ENCODE measurements at regions not wholly inside any gene's neighbourhood (a gene's known extent, or its start where the extent isn't known, plus 50 kb on each side); places are given as distances from the start of the nearest gene placed in this dataset.
"Not testable (repeated sequence)": the region's sequence is repeated elsewhere in the genome, so short reads cannot be mapped to it uniquely, and the experiment has no call there.

DNA sequence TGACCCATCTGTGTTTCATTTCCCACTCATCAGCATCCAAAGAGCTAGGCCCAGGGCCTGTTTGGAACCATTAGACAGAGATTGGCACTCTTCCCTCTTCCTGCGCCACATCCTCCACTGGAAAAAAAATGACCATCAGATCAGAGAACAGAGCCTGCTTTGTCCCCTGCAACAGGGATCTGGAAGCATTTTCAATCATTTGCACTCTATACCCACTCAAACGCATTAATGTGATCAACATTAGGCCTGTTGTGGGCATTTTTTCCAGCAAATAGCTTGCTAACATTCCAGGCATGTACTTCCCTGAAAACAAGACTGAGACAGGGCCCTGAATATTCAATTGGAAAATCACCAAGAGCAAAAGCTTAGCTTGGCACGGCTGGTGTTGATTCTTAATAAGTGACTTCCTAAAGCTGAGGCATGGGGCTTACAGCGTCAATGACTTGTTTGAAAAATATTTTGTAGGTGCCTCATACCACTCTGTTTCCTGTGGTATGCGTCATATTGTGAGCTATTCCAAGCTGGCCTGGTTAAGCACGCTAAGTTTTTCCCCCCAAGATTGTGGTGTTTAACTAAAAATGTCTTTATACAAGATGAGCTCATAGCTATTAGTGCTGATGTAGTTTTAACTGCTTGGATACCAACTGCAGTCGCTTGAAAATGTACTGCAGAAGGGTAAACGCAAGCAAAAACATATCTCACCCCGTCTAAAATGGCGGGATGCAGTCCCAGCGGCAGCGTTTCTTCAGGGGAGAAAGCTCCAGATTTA, 404.4 kb downstream of the SPRY2 start:
- H3K36me3 Mint-ChIP-seq (ENCODE audit: low read depth), result no peaks in the 10 kb centered on the region
- DNase-seq (ENCODE audit: low spot score), result no peak
- H3K4me3 Mint-ChIP-seq (ENCODE audit: unreplicated experiment), result peak overlapping the region; percentile 17
- H3K27ac Mint-ChIP-seq (ENCODE audit: unreplicated experiment), result peak overlapping the region; percentile 94
- H3K27me3 Mint-ChIP-seq (ENCODE audit: low read depth), result no peaks in the 10 kb centered on the region
- H3K4me1 Mint-ChIP-seq (ENCODE audit: low read depth), result peaks cover 35% of the 10 kb centered on the region
- TF ChIP-seq, protein P1, sequence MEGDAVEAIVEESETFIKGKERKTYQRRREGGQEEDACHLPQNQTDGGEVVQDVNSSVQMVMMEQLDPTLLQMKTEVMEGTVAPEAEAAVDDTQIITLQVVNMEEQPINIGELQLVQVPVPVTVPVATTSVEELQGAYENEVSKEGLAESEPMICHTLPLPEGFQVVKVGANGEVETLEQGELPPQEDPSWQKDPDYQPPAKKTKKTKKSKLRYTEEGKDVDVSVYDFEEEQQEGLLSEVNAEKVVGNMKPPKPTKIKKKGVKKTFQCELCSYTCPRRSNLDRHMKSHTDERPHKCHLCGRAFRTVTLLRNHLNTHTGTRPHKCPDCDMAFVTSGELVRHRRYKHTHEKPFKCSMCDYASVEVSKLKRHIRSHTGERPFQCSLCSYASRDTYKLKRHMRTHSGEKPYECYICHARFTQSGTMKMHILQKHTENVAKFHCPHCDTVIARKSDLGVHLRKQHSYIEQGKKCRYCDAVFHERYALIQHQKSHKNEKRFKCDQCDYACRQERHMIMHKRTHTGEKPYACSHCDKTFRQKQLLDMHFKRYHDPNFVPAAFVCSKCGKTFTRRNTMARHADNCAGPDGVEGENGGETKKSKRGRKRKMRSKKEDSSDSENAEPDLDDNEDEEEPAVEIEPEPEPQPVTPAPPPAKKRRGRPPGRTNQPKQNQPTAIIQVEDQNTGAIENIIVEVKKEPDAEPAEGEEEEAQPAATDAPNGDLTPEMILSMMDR (IDR thresholded peaks at IDR 0.05), result no peak
- peaks cover 3% of the 10 kb centered on the region for H3K9me3 Mint-ChIP-seq (ENCODE audit: low read depth)

DNA sequence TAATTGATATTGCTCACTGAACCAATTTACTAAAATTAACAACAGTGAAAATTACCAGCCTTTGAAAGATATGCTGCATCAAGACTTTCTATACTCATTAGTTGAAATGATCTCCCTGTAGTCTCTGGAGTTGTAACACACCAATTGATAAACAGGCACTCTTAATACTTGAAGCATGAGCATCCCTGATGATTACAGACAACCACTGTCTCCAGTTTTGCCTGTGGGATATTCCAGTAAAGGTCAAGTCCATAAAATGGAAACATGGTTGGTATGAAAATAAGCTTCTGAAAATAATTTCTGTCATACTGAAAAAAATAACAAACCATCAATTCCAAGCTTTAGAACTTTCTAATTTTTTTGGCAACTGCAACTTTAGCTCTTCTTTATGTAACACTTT, 405.8 kb downstream of the SPRY2 start:
- Mint-ChIP-seq H3K9me3 (ENCODE audit: low read depth) (peaks cover 14% of the 10 kb centered on the region), H3K4me1 (ENCODE audit: low read depth) (peaks cover 35% of the 10 kb centered on the region), H3K4me3 (ENCODE audit: unreplicated experiment) (no peak overlapping the region), H3K27me3 (ENCODE audit: low read depth) (no peaks in the 10 kb centered on the region), H3K36me3 (ENCODE audit: low read depth) (peaks cover 3% of the 10 kb centered on the region), H3K27ac (ENCODE audit: unreplicated experiment) (peak overlapping the region; percentile 94)
- no peak for DNase-seq (ENCODE audit: low spot score)
- TF ChIP-seq, protein P1 (IDR thresholded peaks at IDR 0.05), result no peak

DNA sequence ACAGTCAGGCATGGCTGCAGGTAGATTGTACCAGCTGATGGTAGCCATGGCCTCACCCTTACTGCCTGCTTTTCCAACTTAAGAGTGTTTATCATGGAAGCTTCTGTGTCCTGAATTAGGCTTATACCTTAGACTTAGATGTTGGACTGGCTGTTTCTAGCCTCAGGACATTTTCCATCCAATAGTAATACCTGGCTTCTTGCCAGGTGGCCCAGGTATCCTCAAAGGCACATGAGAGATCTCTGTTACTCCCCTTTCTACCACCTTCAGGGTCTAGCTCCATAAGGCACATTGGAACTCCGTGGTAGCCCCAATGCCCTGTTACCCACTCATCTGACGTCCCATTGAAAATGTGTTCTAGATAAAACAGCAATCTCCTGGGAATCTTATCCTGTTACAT, 407.5 kb downstream of the SPRY2 start:
- DNase-seq (ENCODE audit: low spot score), result no peak
- Mint-ChIP-seq H3K27ac (ENCODE audit: unreplicated experiment) (no peak overlapping the region), H3K36me3 (ENCODE audit: low read depth) (peaks cover 3% of the 10 kb centered on the region), H3K27me3 (ENCODE audit: low read depth) (no peaks in the 10 kb centered on the region), H3K4me3 (ENCODE audit: unreplicated experiment) (no peak overlapping the region), H3K9me3 (ENCODE audit: low read depth) (peaks cover 14% of the 10 kb centered on the region), H3K4me1 (ENCODE audit: low read depth) (peaks cover 35% of the 10 kb centered on the region)
- TF ChIP-seq, protein P1 (IDR thresholded peaks at IDR 0.05), result no peak

DNA sequence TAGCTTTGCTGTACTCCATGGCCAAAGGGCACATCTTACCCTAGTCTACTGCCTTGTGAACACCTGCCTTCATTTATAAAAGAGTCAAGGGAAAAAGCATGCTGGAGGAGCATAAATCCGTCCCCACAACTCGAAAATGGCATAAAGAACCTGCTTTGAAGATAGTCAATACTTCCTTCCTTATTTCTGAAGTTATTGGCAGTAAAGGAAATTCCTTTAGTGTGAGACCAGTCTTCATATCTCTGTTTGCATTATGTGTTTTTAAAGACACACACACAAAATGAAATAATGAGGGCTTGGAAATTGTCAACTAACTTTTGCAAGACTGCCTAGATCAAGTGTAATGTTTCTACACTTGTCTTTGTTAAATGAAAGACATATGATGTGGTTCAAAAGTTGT, 408.4 kb downstream of the SPRY2 start:
- Mint-ChIP-seq H3K27me3 (ENCODE audit: low read depth) (no peaks in the 10 kb centered on the region), H3K4me3 (ENCODE audit: unreplicated experiment) (no peak overlapping the region), H3K9me3 (ENCODE audit: low read depth) (peaks cover 14% of the 10 kb centered on the region), H3K27ac (ENCODE audit: unreplicated experiment) (no peak overlapping the region), H3K36me3 (ENCODE audit: low read depth) (peaks cover 3% of the 10 kb centered on the region), H3K4me1 (ENCODE audit: low read depth) (peaks cover 26% of the 10 kb centered on the region)
- DNase-seq (ENCODE audit: low spot score), result no peak
- TF ChIP-seq, protein P1 (IDR thresholded peaks at IDR 0.05), result no peak

DNA sequence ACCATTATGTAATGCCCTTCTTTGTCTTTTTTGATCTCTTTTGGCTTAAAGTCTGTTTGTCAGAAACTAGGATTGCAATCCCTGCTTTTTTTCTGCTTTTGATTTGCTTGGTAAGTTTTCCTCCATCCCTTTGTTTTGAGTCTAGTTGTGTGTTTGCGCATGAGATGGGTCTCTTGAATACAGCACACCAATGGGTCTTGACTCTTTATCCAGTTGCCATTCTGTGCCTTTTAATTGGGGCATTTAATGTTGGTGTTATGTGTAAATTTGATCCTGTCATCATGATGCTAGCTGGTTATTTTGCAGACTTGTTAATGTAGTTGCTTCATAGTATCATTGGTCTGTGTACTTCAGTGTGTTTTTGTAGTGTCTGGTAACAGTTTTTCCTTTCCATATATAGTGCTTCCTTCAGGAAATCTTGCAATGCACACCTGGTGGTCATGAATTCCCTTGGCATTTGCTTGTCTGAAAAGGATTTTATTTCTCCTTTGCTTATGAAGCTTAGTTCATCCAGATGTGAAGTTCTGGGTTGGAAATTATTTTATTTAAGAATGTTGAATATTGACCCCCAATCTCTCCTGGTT, 416.9 kb downstream of the SPRY2 start:
- not testable (repeated sequence) for H3K4me1 Mint-ChIP-seq (ENCODE audit: low read depth); H3K27ac Mint-ChIP-seq (ENCODE audit: unreplicated experiment); H3K27me3 Mint-ChIP-seq (ENCODE audit: low read depth); H3K4me3 Mint-ChIP-seq (ENCODE audit: unreplicated experiment); DNase-seq (ENCODE audit: low spot score)
- H3K36me3 Mint-ChIP-seq (ENCODE audit: low read depth), result peaks cover 15% of the 10 kb centered on the region
- H3K9me3 Mint-ChIP-seq (ENCODE audit: low read depth), result peaks cover 51% of the 10 kb centered on the region
